Nephron (organoid): ENCODE measurements at regions not wholly inside any gene's neighbourhood (a gene's known extent, or its start where the extent isn't known, plus 50 kb on each side); places are given as distances from the start of the nearest gene placed in this dataset.

Experiments
- H3K27ac Mint-ChIP-seq, 3 experiments: 2 replicates each; pipeline ENCODE4 v1.8.0; 2020; ENCODE audit warnings: mixed read lengths in 3 of 3, mild to moderate bottlenecking in 2 of 3, moderate library complexity in 1 of 3
- H3K27me3 Mint-ChIP-seq: 2 replicates; pipeline ENCODE4 v1.8.0; 2021; ENCODE audit warnings: low read depth, mild to moderate bottlenecking, moderate library complexity, mixed read lengths
- H3K36me3 Mint-ChIP-seq: 2 replicates; pipeline ENCODE4 v1.8.0; 2020; ENCODE audit warnings: low read depth, mixed read lengths
- H3K4me1 Mint-ChIP-seq: 2 replicates; pipeline ENCODE4 v1.8.0; 2020; ENCODE audit warnings: mixed read lengths
- H3K4me3 Mint-ChIP-seq, 3 experiments: 2 replicates each; pipeline ENCODE4 v1.8.0; 2020; ENCODE audit warnings: mild to moderate bottlenecking in 3 of 3, mixed read lengths in 3 of 3, moderate library complexity in 2 of 3
- H3K9me3 Mint-ChIP-seq: 2 replicates; pipeline ENCODE4 v1.8.0; 2020; ENCODE audit warnings: mixed read lengths
- TF ChIP-seq, protein P1 (sequence below), 3 experiments: fragments of 200-600 bp; sonication (generic); IDR thresholded peaks; one replicate each; pipeline ENCODE4 v1.5.0; 2021; ENCODE audit warnings: antibody characterized with exemption in 3 of 3; ENCODE audit not compliant: unreplicated experiment in 3 of 3

DNA sequence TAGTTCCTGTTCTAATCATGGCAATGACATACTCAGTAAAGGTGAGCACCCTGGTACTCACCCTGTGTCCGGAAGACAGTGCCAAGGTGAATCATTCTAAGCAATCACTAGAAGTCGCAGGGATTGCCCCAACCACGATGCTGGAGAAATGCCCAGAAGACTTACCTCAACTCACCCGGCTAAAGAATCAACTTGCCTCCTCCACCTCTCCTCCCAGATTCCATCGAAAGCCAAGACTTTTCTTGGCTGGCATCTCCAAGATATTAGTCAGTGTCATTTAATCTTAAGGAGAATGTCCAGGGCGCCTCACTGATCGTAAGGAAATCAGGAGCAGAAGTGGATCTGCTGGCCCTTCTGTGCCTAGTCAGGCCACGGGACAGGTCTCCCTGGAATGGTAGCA lies 204.9 kb downstream of the ERCC6L2 start:
- peaks cover 32% of the 10 kb centered on the region for H3K4me1 Mint-ChIP-seq
- no peaks in the 10 kb centered on the region for H3K36me3 Mint-ChIP-seq
- H3K9me3 Mint-ChIP-seq: no peaks in the 10 kb centered on the region
- H3K4me3 Mint-ChIP-seq: no peak overlapping the region
- TF ChIP-seq, protein P1, sequence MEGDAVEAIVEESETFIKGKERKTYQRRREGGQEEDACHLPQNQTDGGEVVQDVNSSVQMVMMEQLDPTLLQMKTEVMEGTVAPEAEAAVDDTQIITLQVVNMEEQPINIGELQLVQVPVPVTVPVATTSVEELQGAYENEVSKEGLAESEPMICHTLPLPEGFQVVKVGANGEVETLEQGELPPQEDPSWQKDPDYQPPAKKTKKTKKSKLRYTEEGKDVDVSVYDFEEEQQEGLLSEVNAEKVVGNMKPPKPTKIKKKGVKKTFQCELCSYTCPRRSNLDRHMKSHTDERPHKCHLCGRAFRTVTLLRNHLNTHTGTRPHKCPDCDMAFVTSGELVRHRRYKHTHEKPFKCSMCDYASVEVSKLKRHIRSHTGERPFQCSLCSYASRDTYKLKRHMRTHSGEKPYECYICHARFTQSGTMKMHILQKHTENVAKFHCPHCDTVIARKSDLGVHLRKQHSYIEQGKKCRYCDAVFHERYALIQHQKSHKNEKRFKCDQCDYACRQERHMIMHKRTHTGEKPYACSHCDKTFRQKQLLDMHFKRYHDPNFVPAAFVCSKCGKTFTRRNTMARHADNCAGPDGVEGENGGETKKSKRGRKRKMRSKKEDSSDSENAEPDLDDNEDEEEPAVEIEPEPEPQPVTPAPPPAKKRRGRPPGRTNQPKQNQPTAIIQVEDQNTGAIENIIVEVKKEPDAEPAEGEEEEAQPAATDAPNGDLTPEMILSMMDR (IDR thresholded peaks at IDR 0.05; ENCODE audit: unreplicated experiment in 3 of 3): no peak
- peaks cover 36% of the 10 kb centered on the region for H3K27me3 Mint-ChIP-seq
- H3K27ac Mint-ChIP-seq: peak overlapping the region in 1 of 3 experiments; percentile 27

DNA sequence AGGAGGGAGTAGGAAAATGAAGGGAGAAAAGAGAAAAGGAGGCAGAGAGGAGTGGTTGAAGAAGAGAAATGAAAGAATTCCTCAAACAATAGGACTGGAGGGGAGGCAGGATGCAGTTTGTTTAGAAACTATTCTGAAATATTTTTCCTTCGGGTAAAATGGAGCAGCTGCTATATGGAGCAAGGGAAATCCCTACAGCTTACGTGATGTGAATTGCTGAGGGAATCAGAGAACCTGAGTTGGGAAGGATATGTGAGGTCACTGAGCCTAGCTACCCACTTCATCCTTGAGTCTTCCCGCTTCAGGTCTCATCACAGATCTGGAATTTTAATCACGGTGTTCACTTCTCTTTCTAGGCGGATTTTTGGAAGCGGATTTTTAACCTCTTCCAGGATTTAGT lies 204.3 kb downstream of the ERCC6L2 start:
- H3K36me3 Mint-ChIP-seq: no peaks in the 10 kb centered on the region
- TF ChIP-seq, protein P1 (IDR thresholded peaks at IDR 0.05; ENCODE audit: unreplicated experiment in 3 of 3): no peak
- H3K27ac Mint-ChIP-seq: no peak overlapping the region
- H3K4me3 Mint-ChIP-seq: no peak overlapping the region
- no peaks in the 10 kb centered on the region for H3K9me3 Mint-ChIP-seq
- H3K27me3 Mint-ChIP-seq: peaks cover 34% of the 10 kb centered on the region
- peaks cover 32% of the 10 kb centered on the region for H3K4me1 Mint-ChIP-seq

DNA sequence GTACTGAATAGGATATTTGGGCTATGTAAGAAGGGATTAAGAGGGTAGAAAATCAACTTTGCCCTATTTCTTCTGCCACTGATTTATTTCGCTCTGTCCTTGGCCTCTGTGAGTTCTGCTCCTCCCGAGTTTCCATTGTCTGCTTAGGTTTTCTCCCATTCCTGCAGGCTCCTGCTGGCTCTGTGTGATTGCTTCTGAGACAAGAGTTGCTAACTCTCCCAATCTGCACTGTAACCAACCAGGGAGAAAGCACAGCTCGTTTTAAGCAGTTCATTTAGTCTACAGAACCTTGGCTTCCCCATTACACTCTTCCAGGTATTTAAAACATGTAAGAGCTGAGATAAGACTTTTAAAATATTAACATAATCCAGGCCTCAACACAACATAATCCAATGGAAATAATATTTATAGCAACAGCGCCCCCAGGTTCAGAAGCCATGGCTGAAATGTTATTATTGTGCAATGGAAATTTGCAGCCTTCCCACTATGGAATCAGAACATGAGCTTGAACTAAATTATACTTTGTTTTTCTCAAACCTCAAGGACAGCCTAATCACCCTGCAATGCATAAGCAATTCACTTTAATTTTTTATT lies 203.5 kb downstream of the ERCC6L2 start:
- H3K9me3 Mint-ChIP-seq: no peaks in the 10 kb centered on the region
- no peak overlapping the region for H3K4me3 Mint-ChIP-seq
- peaks cover 28% of the 10 kb centered on the region for H3K4me1 Mint-ChIP-seq
- TF ChIP-seq, protein P1 (IDR thresholded peaks at IDR 0.05; ENCODE audit: unreplicated experiment in 3 of 3): no peak
- no peaks in the 10 kb centered on the region for H3K36me3 Mint-ChIP-seq
- peaks cover 26% of the 10 kb centered on the region for H3K27me3 Mint-ChIP-seq
- H3K27ac Mint-ChIP-seq: no peak overlapping the region

DNA sequence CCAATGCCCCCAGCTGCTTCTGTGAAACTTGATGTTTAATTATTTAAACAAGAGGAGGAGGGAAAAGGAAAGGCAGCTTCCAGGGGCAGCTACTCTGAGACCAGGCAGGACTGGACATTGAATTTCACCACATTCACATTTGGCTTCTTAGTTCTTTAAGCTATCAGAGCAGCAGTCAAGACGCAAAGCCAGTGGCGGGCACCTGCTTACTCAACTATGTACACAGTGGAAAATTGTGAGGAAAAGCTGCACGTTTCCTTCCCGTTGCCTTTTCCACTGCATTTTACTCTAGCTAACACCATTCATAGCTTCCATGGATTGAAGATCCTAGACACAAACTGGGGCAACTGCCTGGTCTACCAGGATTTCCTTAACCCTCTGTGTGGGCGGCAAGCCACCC lies 200.3 kb downstream of the ERCC6L2 start:
- H3K36me3 Mint-ChIP-seq: no peaks in the 10 kb centered on the region
- H3K4me3 Mint-ChIP-seq: no peak overlapping the region
- TF ChIP-seq, protein P1 (IDR thresholded peaks at IDR 0.05; ENCODE audit: unreplicated experiment in 3 of 3): no peak
- no peak overlapping the region for H3K27ac Mint-ChIP-seq
- H3K9me3 Mint-ChIP-seq: no peaks in the 10 kb centered on the region
- H3K4me1 Mint-ChIP-seq: peaks cover 29% of the 10 kb centered on the region
- peaks cover 21% of the 10 kb centered on the region for H3K27me3 Mint-ChIP-seq

DNA sequence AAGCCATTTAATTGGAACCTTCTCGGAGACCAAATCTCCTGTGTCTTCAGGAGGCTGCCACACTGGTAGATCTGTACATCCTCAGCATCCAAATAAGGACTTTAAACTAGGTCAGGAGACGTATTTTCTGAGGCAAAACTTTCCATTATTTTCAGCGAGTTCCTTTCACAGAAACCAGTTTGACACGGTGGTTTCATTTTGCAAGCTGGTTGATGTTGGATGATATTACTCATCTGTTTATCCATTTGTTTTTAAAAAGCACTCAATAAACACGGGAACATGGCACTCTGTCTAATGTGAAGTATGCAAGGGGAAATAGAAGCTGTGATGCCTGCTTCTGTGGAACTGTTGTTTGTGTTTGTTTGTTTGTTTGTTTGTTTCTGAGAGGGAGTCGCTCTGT lies 199.6 kb downstream of the ERCC6L2 start:
- H3K27me3 Mint-ChIP-seq: peaks cover 21% of the 10 kb centered on the region
- peaks cover 25% of the 10 kb centered on the region for H3K4me1 Mint-ChIP-seq
- no peak overlapping the region for H3K27ac Mint-ChIP-seq
- TF ChIP-seq, protein P1 (IDR thresholded peaks at IDR 0.05; ENCODE audit: unreplicated experiment in 3 of 3): no peak
- H3K36me3 Mint-ChIP-seq: no peaks in the 10 kb centered on the region
- no peaks in the 10 kb centered on the region for H3K9me3 Mint-ChIP-seq
- H3K4me3 Mint-ChIP-seq: no peak overlapping the region
